ENCODE measurements at regions not wholly inside any gene's neighbourhood (a gene's known extent, or its start where the extent isn't known, plus 50 kb on each side); places are given as distances from the start of the nearest gene placed in this dataset.

DNA sequence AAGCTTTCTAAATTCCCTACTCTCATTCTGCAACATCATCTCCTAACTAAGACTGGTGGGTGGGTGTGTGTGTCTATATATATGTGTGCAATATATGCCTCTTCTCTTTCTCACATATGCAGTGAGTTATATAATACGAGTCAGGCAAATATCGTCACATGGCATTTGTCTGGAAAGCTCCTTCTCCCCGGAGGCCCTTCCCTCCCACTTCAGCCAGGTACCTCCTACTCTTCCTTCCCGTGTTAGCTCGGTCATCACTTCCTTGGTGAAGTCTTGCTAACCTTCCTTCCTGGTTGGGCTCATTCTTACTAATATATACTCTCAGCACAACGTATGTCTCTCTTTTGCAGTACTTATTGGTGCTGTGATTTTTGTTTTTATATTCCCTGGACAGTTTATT, 66.4 kb upstream of the NCK2 start:
- Histone ChIP-seq H3K4me2 (ENCODE audit: low read length) (no peak overlapping the region), H3K9ac (ENCODE audit: low read length) (no peak overlapping the region), H2AFZ (ENCODE audit: low read length) (no peak overlapping the region), H3K27ac (ENCODE audit: low read length) (no peak overlapping the region), H3K79me2 (ENCODE audit: low read length) (no peaks in the 10 kb centered on the region), H3K36me3 (ENCODE audit: low read depth, low read length) (no peaks in the 10 kb centered on the region), H3K9me3 (ENCODE audit: low read length) (no peaks in the 10 kb centered on the region), H4K20me1 (ENCODE audit: low read length) (no peaks in the 10 kb centered on the region), H3K9me2 (replicated peaks; ENCODE audit: low read length) (no peaks in the 10 kb centered on the region), H3F3A (ENCODE audit: low read length, unreplicated experiment) (no peaks in the 10 kb centered on the region), H3K4me3 (ENCODE audit: low read length) (no peak overlapping the region), H3K27me3 (ENCODE audit: low read length) (peaks cover 4% of the 10 kb centered on the region; the same call in 1 of the 2 replicates), H3K4me1 (ENCODE audit: insufficient read depth, low read length) (no peaks in the 10 kb centered on the region)
- TF ChIP-seq EZH2phosphoT487 (IDR thresholded peaks at IDR 0.05; ENCODE audit: borderline replicate concordance, low read length), result no peak
- no peak for TF ChIP-seq EZH2 (IDR thresholded peaks at IDR 0.05; ENCODE audit: low read length, unreplicated experiment)
- TF ChIP-seq, protein P1, sequence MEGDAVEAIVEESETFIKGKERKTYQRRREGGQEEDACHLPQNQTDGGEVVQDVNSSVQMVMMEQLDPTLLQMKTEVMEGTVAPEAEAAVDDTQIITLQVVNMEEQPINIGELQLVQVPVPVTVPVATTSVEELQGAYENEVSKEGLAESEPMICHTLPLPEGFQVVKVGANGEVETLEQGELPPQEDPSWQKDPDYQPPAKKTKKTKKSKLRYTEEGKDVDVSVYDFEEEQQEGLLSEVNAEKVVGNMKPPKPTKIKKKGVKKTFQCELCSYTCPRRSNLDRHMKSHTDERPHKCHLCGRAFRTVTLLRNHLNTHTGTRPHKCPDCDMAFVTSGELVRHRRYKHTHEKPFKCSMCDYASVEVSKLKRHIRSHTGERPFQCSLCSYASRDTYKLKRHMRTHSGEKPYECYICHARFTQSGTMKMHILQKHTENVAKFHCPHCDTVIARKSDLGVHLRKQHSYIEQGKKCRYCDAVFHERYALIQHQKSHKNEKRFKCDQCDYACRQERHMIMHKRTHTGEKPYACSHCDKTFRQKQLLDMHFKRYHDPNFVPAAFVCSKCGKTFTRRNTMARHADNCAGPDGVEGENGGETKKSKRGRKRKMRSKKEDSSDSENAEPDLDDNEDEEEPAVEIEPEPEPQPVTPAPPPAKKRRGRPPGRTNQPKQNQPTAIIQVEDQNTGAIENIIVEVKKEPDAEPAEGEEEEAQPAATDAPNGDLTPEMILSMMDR (conservative IDR thresholded peaks at IDR 0.05; ENCODE audit: low read depth, low read length), result no peak
- no TSS peak for BruUV-seq (replicated peaks)
- peak; percentile 14 for DNase-seq
- intact Hi-C loops (cut with micrococcal nuclease), result no loop called here
- POLR2A ChIA-PET (ENCODE audit: unreplicated experiment), result interaction anchor here (0.7 kb wide), 1 partner anchor 1815 kb away, joined by 3 read pairs; no protein-coding TSS in a partner anchor
- CTCF ChIA-PET, result no interaction called here
- no peak for ATAC-seq

- peaks cover 4% of the 10 kb centered on the region; the same call in 1 of the 2 replicates for H3K27me3 ChIP-seq (ENCODE audit: low read length)
- H3K36me3 ChIP-seq (ENCODE audit: low read depth, low read length), result no peaks in the 10 kb centered on the region
- POLR2A ChIA-PET (ENCODE audit: unreplicated experiment), result interaction anchor here (0.7 kb wide), 1 partner anchor 1816 kb away, joined by 3 read pairs; no protein-coding TSS in a partner anchor
- no peak overlapping the region for H3K4me2 ChIP-seq (ENCODE audit: low read length)
- H2AFZ ChIP-seq (ENCODE audit: low read length), result no peak overlapping the region
- no peaks in the 10 kb centered on the region for H3K9me3 ChIP-seq (ENCODE audit: low read length)
- H3K4me3 ChIP-seq (ENCODE audit: low read length), result no peak overlapping the region
- H3K9ac ChIP-seq (ENCODE audit: low read length), result no peak overlapping the region
- ATAC-seq (no peak), DNase-seq (no peak)
- intact Hi-C loops (cut with micrococcal nuclease), result no loop called here
- H3K79me2 ChIP-seq (ENCODE audit: low read length), result no peaks in the 10 kb centered on the region
- H3K9me2 ChIP-seq (replicated peaks; ENCODE audit: low read length), result no peaks in the 10 kb centered on the region
- CTCF ChIA-PET, result no interaction called here
- TF ChIP-seq, protein P1 (conservative IDR thresholded peaks at IDR 0.05; ENCODE audit: low read depth, low read length), result no peak
- no peak for TF ChIP-seq EZH2 (IDR thresholded peaks at IDR 0.05; ENCODE audit: low read length, unreplicated experiment)
- no peak for TF ChIP-seq EZH2phosphoT487 (IDR thresholded peaks at IDR 0.05; ENCODE audit: borderline replicate concordance, low read length)
- H4K20me1 ChIP-seq (ENCODE audit: low read length), result no peaks in the 10 kb centered on the region
- H3F3A ChIP-seq (ENCODE audit: low read length, unreplicated experiment), result no peaks in the 10 kb centered on the region
- no TSS peak for BruUV-seq (replicated peaks)
- no peak overlapping the region for H3K27ac ChIP-seq (ENCODE audit: low read length)
- H3K4me1 ChIP-seq (ENCODE audit: insufficient read depth, low read length), result no peaks in the 10 kb centered on the region
These were observed 66.8 kb upstream of the NCK2 start for GRCh38 chr2:105677901-105678300.

- no peak for DNase-seq
- BruUV-seq (replicated peaks), result no TSS peak
- H3K27ac ChIP-seq (ENCODE audit: low read length), result no peak overlapping the region
These were observed 68.9 kb upstream of the NCK2 start for GRCh38 chr2:105675841-105676240.

More at GRCh38 chr2:105675841-105676240, 68.9 kb upstream of the NCK2 start:
- H3K9ac ChIP-seq (ENCODE audit: low read length), result no peak overlapping the region
- no peak for ATAC-seq
- H3F3A ChIP-seq (ENCODE audit: low read length, unreplicated experiment), result no peaks in the 10 kb centered on the region
- H3K36me3 ChIP-seq (ENCODE audit: low read depth, low read length), result no peaks in the 10 kb centered on the region
- H3K4me2 ChIP-seq (ENCODE audit: low read length), result no peak overlapping the region
- H3K27me3 ChIP-seq (ENCODE audit: low read length), result peaks cover 4% of the 10 kb centered on the region; the same call in 1 of the 2 replicates
- H2AFZ ChIP-seq (ENCODE audit: low read length), result no peak overlapping the region
- H3K79me2 ChIP-seq (ENCODE audit: low read length), result no peaks in the 10 kb centered on the region
- POLR2A ChIA-PET (ENCODE audit: unreplicated experiment), result no interaction called here
- no peaks in the 10 kb centered on the region for H3K9me2 ChIP-seq (replicated peaks; ENCODE audit: low read length)
- no peak overlapping the region for H3K4me3 ChIP-seq (ENCODE audit: low read length)
- no peaks in the 10 kb centered on the region for H3K4me1 ChIP-seq (ENCODE audit: insufficient read depth, low read length)
- no peaks in the 10 kb centered on the region for H3K9me3 ChIP-seq (ENCODE audit: low read length)
- TF ChIP-seq EZH2 (IDR thresholded peaks at IDR 0.05; ENCODE audit: low read length, unreplicated experiment) (no peak), EZH2phosphoT487 (IDR thresholded peaks at IDR 0.05; ENCODE audit: borderline replicate concordance, low read length) (no peak)
- TF ChIP-seq, protein P1 (conservative IDR thresholded peaks at IDR 0.05; ENCODE audit: low read depth, low read length), result no peak
- CTCF ChIA-PET, result no interaction called here
- H4K20me1 ChIP-seq (ENCODE audit: low read length), result no peaks in the 10 kb centered on the region
- intact Hi-C loops (cut with micrococcal nuclease), result no loop called here

Measured in PC-3 (cell line).